ENCODE measurements at regions not wholly inside any gene's neighbourhood (a gene's known extent, or its start where the extent isn't known, plus 50 kb on each side); places are given as distances from the start of the nearest gene placed in this dataset.

GRCh38 chr12:67202678-67203012 is 66.5 kb upstream of the CAND1 start (continued):
- no peak for TF ChIP-seq ARID4A (CRISPR knock-in tag; IDR thresholded peaks at IDR 0.05; ENCODE audit: borderline replicate concordance)
- no peak for TF ChIP-seq ZNF800 (CRISPR knock-in tag; IDR thresholded peaks at IDR 0.05)
- no peak for TF ChIP-seq SNAPC5 (CRISPR knock-in tag; IDR thresholded peaks at IDR 0.05; ENCODE audit: borderline replicate concordance)
- TF ChIP-seq BATF2 (CRISPR knock-in tag; IDR thresholded peaks at IDR 0.05): no peak
- no peak for TF ChIP-seq ZNF629 (CRISPR knock-in tag; conservative IDR thresholded peaks at IDR 0.05)
- TF ChIP-seq MYC (CRISPR knock-in tag; IDR thresholded peaks at IDR 0.05; ENCODE audit: borderline replicate concordance): no peak
- no peak for TF ChIP-seq ZNF335 (CRISPR knock-in tag; IDR thresholded peaks at IDR 0.05)
- TF ChIP-seq FLYWCH1 (CRISPR knock-in tag; IDR thresholded peaks at IDR 0.05): no peak

Data from HepG2 (cell line).